Stimulated activated CD4-positive, alpha-beta T cell treated with anti-CD3 and anti-CD28 coated beads, Interleukin-2, amount 100 ng/mL, for 24 hours (primary cell): ENCODE measurements at regions not wholly inside any gene's neighbourhood (a gene's known extent, or its start where the extent isn't known, plus 50 kb on each side); places are given as distances from the start of the nearest gene placed in this dataset.
"Not testable (repeated sequence)": the region's sequence is repeated elsewhere in the genome, so short reads cannot be mapped to it uniquely, and the experiment has no call there.

Source experiments
- DNase-seq, 2 donors: peaks; one replicate each; pipeline ENCODE4 v3.0.0-alpha.2; 2020

DNA sequence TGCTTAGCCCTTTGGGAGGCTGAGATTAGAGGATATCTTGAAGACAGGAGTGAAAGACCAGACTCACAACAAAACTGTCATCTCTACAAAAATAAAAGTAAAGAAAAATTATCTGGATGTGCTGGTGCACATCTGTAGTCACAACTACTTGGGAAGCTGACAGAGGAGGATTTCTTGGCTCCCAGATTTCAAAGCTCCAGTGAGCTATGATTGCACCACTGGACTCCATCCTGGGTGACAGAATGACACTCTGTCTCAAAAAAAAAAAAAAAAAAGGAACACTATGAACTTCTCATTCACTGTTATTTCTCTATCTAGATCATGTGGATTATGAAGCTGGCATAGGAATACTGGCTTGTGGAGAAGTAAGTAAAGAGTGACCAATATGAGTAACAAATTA lies 1400.0 kb downstream of the CDY2B start:
- DNase-seq, result no peak

DNA sequence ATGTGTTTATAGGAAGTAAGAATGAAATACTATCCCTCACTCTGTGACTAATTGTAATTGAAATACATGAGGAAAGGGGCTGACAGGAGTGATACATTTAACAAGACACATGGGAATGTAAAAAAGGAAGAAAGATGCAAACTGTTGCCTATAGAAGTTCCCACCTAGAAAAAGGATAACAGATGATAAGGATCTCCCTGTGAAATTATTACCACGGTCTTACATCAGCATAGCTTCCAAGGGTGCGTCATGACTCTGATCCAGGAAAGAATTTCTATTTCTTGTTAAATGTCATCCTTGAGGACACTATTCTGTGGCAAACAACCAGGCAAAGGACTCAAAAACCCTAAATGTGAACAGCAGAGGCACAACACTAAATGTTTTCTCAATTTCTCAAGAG lies 1406.0 kb downstream of the CDY2B start:
- DNase-seq, result no peak

DNA sequence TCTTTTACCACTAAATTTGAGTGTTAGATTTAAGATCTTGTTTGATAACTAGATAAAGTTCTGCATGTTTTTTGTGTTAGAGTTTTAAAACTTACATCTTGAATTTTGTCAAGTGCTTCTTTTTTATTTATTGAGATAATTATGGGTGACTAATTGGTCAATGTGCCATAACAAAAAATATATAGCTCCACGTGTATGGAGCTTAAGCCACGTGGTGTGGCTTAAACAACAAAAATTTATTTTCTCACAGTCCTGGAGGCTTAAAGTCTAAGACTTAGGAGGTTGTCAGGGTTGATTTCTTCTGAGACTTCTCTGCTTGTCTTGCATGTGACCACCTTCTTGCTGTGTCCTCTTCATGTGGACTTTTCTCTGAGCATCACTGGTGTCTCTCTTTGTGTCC lies 1425.2 kb downstream of the CDY2B start:
- no peak for DNase-seq

DNA sequence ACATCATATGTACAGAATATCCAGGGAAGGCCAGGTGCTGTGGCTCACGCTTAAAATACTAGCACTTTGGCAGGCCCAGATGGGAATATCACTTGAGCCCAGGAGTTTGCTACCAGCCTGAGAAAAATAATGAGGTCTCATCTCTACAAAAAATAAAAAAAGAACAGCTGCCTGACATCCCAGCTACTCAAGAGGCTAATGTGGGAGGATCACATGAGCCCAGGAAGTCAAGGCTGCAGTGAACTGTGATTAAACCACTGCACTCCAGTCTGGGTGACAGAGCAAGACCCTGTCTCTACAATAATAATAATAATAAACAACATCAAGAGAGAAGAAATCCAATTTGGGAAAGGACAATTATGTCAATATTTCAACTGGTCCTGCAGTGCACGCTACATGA lies 1433.9 kb downstream of the CDY2B start:
- no peak for DNase-seq

DNA sequence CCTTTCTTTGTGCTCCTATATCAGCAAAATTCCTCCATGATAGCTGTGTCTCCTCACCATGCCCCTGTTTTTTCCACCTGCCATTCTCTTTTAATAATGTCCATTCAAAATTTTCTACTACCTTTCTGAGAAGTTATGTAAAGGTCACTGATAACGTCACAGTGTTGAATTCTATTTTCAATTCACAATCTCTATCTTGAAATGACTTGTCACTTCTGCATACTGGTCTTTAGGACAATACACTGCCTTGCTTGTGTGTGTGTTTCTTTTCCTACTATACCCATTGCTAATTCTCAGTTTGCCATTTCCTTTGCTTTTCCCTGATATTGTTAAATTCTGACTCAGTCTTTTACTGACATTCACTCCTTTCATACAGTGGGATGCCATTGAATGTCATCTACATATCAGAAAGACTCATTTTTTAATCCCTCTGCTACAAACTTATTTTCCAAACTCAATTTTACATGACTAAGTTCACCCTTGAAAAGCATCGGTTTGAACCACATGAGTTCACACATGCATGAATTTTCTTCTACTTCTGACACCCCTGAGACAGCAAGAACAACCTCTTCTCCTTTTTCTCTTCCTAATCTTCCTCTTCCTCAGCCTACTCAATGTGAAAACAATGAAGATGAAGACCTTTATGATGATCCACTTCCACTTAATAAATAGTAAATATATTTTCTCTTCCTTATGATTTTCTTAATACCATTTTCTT lies 1470.7 kb downstream of the CDY2B start:
- DNase-seq, result not testable (repeated sequence)

DNA sequence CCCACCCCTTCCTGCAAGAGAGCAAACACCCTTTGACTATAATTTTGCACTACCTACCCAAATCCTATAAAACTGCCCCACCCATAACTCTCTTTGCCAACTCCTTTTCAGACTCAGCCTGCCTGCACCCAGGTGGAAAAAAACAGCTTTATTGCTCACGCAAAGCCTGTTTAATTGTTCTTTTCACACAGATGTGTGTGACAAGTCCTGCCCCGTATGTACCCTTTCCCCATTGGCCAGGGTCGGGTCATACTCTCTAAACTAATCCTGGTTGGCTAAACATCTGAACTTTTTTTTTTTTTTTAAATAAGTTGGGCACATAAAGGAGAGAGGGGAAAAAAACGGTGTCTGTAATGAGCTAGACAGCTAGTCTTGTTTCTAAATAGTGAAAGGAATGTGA lies 1500.6 kb downstream of the CDY2B start:
- not testable (repeated sequence) for DNase-seq

DNA sequence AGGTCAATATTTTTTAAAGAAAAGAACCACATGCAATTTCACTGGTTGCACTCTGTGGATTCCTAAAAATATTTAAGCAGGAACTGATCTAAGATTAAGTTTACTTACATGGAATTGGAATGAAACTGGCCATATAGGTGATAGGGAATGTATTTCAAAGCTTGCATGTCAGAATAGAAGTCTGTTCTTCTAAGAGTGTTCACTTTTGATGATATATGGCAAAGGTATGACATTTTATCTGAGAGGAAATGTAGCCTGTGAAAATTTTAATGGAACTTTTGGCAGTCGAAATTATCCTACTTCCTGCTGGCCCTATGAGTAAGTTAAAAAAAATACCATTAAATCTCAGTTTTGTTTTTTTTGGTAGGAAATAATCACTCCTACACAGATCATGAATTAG lies 1538.4 kb downstream of the CDY2B start:
- not testable (repeated sequence) for DNase-seq

DNA sequence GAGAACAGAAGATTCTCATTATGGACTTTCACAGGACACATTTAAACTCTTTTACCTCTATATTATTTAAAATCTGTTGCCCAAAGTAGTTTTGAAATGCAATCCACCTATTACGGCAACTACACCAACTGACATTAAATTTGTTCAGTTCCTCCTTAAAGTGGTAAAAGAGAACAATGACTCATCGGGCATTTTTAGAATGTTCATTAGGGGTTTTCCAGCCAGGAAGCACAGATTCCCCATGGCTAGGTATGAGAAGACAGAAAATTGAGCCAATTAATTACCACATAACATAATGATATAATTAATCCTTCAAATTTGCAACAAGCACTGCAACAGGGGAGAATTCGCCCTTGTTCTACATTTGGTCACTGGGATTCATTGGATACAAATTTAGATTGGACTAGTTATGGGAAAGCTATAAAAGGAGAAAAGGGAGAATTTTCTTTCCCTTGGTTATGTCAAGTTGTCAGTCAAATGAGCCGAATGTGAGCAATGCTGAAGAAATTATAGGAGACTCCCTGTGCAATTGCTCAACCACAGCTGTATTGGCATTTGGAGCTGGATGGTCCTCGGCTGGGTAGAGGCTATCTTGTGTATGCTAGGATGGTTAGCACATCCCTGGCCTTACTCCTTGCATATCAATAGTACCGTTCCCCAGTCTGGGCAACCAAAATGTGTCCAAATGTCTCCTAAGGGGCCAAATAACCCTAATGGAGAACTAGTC lies 1549.8 kb downstream of the CDY2B start:
- DNase-seq, result not testable (repeated sequence)

DNA sequence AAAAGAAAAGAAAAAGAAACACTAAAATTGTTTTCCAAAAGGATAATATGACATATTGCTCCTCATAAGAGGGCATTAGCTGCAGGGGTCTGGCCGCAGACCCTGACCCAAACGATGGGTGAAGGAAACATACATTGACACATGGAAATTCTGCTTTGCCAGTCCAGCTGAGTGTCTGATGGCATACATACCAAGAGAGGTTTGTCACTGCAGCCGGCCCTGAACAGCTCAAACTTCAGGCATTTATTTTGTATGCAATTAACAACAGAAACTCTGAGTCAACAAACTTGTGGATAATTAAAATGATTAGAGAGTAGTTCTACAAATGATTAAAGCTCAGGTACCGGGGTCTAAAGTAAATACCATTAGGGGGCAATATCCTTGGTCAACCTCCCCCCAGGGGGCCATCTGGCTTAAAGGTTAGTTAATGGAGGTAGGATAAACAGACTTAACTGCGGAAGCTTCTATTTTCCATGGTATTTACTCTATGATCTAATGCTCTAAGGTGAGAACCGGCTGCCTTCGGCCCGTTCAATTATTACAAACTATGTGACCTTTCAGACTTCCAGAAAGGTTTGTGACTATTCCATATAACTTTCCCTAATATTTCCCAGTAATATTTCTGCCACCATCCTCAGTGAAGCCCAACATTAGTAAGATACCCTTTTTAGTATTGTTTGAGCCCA lies 1550.7 kb downstream of the CDY2B start:
- DNase-seq, result not testable (repeated sequence)
